Progenitor cell of endocrine pancreas (in vitro differentiated cells): ENCODE measurements at regions not wholly inside any gene's neighbourhood (a gene's known extent, or its start where the extent isn't known, plus 50 kb on each side); places are given as distances from the start of the nearest gene placed in this dataset.

ENCODE experiments used
- DNase-seq: peaks from one replicate; pipeline ENCODE4 v3.0.0; 2021; ENCODE audit warnings: low spot score; ENCODE audit not compliant: unreplicated experiment
- H3K27ac Mint-ChIP-seq: 2 replicates; pipeline ENCODE4 v1.8.0; 2021; ENCODE audit warnings: mild to moderate bottlenecking, moderate library complexity, mixed read lengths
- H3K27me3 Mint-ChIP-seq: 2 replicates; pipeline ENCODE4 v1.8.0; 2021; ENCODE audit warnings: mixed read lengths
- H3K36me3 Mint-ChIP-seq: 2 replicates; pipeline ENCODE4 v1.8.0; 2022; ENCODE audit warnings: mixed read lengths; ENCODE audit not compliant: insufficient read depth
- H3K4me1 Mint-ChIP-seq: 2 replicates; pipeline ENCODE4 v1.8.0; 2021; ENCODE audit warnings: low read depth, mixed read lengths
- H3K4me3 Mint-ChIP-seq: 2 replicates; pipeline ENCODE4 v1.8.0; 2021; ENCODE audit warnings: low read depth, mild to moderate bottlenecking, moderate library complexity, mixed read lengths
- H3K9me3 Mint-ChIP-seq: 2 replicates; pipeline ENCODE4 v1.8.0; 2021; ENCODE audit warnings: low read depth, mixed read lengths
- TF ChIP-seq, protein P1 (sequence below): fragments of 200-600 bp; sonication (generic); IDR thresholded peaks from one replicate; pipeline ENCODE4 v1.5.0; 2021; ENCODE audit warnings: antibody characterized with exemption, mild to moderate bottlenecking; ENCODE audit not compliant: unreplicated experiment

DNA sequence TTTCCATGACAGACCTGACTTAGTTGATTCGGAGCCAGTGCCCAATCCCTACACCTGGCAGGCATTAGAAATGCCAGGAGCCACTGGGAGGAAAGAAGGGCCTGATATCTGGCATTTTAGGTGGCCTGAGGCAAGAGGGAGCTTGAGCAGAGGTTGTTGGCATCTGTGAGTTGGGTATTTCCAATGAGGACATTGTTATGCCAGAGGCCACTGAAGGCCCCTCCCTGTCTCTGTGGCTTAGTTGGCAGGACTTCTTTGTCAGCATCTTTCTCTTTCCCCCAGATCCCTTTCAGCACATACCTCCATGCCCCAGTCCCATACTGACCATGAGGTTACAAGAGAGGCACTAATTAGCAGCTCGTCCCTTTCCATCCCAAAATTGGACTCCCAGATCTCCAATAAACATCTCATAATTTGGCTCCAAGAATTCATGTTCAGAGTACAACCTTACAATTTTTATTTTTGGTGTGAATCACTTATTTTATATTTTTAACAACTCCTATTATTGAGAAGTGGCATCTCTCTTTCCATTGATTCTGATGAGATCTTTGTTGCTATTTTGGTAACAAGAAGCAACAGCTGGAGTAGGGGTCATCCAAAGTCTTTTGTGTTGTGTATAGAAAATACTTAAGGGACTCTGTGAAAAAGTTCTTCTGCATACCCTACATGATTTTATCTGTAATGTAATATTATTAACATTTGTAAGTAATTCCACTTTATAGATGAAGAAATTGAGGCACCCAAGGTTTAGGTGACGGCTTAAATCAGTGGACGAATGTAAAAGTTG, 68.6 kb upstream of the MAP3K1 start:
- Mint-ChIP-seq H3K4me1 (no peaks in the 10 kb centered on the region), H3K36me3 (no peaks in the 10 kb centered on the region), H3K4me3 (no peak overlapping the region), H3K27me3 (no peaks in the 10 kb centered on the region), H3K27ac (no peak overlapping the region), H3K9me3 (no peaks in the 10 kb centered on the region)
- TF ChIP-seq, protein P1, sequence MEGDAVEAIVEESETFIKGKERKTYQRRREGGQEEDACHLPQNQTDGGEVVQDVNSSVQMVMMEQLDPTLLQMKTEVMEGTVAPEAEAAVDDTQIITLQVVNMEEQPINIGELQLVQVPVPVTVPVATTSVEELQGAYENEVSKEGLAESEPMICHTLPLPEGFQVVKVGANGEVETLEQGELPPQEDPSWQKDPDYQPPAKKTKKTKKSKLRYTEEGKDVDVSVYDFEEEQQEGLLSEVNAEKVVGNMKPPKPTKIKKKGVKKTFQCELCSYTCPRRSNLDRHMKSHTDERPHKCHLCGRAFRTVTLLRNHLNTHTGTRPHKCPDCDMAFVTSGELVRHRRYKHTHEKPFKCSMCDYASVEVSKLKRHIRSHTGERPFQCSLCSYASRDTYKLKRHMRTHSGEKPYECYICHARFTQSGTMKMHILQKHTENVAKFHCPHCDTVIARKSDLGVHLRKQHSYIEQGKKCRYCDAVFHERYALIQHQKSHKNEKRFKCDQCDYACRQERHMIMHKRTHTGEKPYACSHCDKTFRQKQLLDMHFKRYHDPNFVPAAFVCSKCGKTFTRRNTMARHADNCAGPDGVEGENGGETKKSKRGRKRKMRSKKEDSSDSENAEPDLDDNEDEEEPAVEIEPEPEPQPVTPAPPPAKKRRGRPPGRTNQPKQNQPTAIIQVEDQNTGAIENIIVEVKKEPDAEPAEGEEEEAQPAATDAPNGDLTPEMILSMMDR, result no peak
- DNase-seq, result no peak

DNA sequence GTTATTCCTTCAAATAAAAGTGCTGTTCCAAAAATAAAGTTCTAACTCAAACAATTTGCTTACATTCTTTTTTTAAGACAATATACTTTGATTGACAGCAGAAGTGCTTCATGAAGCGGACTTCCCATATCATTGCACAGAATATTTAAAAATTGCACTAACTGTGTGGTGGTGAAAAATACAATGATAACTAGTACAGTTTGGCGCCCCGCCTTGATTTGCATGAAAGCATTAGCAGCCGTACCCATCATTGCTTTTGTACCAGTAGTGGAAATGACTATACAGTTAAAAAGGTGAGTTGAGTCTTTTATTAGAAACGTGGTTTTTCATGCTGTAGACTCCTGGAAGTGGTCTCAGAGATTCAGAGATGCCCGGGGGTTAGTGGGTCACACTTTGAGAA, 69.5 kb upstream of the MAP3K1 start:
- TF ChIP-seq, protein P1, result no peak
- DNase-seq, result no peak
- Mint-ChIP-seq H3K27ac (no peak overlapping the region), H3K4me3 (no peak overlapping the region), H3K9me3 (no peaks in the 10 kb centered on the region), H3K27me3 (no peaks in the 10 kb centered on the region), H3K4me1 (no peaks in the 10 kb centered on the region), H3K36me3 (no peaks in the 10 kb centered on the region)

DNA sequence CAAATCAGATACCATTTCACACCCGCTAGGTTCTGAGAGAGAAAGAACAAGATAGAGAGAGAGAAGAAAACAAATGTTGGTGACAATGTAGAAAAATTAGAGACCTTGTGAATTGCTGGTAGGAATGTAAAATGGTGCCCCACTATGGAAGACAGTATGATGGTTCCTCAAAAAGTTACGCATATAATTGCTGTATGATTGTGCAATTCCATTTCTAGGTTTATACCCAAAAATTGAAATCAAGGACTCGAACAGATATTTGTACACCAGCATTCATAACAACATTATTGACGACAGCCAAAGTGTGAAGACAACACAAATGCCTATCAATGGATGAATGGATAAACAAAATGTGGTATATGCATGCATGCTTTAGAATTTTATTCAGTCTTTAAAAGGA, 74.5 kb upstream of the MAP3K1 start:
- Mint-ChIP-seq H3K9me3 (no peaks in the 10 kb centered on the region), H3K4me3 (no peak overlapping the region), H3K4me1 (peaks cover 10% of the 10 kb centered on the region), H3K27me3 (no peaks in the 10 kb centered on the region), H3K27ac (no peak overlapping the region), H3K36me3 (no peaks in the 10 kb centered on the region)
- TF ChIP-seq, protein P1, result no peak
- DNase-seq, result no peak

DNA sequence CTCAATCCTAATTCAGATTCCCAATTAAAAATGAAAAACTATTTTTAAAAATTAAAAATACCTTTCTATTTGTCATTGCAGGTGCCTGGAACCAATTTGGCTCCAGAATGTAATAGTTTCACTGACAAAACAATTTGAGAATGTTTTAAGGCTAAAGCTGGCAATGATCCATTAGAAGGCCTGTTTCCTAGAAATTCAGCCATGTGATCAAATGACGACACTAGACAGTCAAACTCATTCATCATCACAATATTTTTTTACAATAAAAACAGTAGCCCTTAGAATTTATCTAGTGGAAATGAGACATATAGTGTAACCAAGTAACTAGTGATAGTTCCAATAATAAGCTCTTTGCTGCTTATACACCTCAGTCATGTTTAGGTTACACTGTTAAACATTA, 75.4 kb upstream of the MAP3K1 start:
- no peak for DNase-seq
- Mint-ChIP-seq H3K4me3 (no peak overlapping the region), H3K27me3 (no peaks in the 10 kb centered on the region), H3K27ac (no peak overlapping the region), H3K36me3 (no peaks in the 10 kb centered on the region), H3K4me1 (peaks cover 18% of the 10 kb centered on the region), H3K9me3 (no peaks in the 10 kb centered on the region)
- TF ChIP-seq, protein P1, result no peak

DNA sequence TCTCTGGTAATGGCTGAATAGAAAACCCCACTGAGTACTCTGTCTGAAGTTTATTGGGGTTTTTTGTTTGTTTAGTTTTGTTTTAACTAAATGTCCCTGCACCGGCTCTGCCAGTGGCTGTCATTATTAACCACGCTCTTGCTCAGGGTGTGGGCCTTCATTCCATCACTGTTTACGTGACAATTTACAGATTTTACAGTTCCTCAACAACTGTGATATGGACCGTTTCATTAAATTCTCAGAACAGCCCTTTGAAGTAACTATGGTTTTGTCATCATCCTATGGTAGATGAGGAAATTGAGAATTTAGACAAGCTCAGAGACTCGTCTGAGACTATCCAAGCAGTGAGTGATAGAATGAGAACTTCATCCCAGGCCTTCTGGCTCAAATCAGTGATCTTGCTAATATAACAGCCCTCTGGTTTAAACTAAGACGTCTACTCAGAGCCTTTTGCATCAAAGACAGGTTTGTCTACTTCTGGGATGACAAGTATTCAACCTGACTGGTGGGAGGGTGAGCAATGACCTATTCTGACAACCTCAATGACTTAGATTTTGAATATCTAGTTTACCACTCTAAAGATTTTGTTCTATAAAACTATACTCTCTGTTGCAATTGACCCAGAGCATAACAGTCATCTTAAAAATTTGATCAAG, 77.3 kb upstream of the MAP3K1 start:
- H3K4me3 Mint-ChIP-seq, result no peak overlapping the region
- H3K36me3 Mint-ChIP-seq, result no peaks in the 10 kb centered on the region
- H3K4me1 Mint-ChIP-seq, result peaks cover 35% of the 10 kb centered on the region
- no peak for DNase-seq
- H3K27me3 Mint-ChIP-seq, result no peaks in the 10 kb centered on the region
- no peaks in the 10 kb centered on the region for H3K9me3 Mint-ChIP-seq
- H3K27ac Mint-ChIP-seq, result no peak overlapping the region
- TF ChIP-seq, protein P1, result no peak
